Trophoblast cell (in vitro differentiated cells and primary cell): ENCODE measurements at regions not wholly inside any gene's neighbourhood (a gene's known extent, or its start where the extent isn't known, plus 50 kb on each side); places are given as distances from the start of the nearest gene placed in this dataset.

Experiments used
- DNase-seq, 2 donors: peaks; one replicate each; pipeline ENCODE4 v3.0.0-alpha.2; 2016
- H2AFZ ChIP-seq: 2 replicates; pipeline ENCODE4 v1.6.1; 2013; ENCODE audit warnings: low read length, moderate library complexity, mild to moderate bottlenecking; ENCODE audit not compliant: insufficient read depth, poor library complexity
- H2AK5ac ChIP-seq: 2 replicates; pipeline ENCODE4 v1.6.1; 2013; ENCODE audit warnings: mild to moderate bottlenecking, low read length
- H2BK120ac ChIP-seq: 2 replicates; pipeline ENCODE4 v1.6.1; 2013; ENCODE audit warnings: low read length, mild to moderate bottlenecking, moderate library complexity; ENCODE audit not compliant: insufficient read depth, poor library complexity
- H2BK12ac ChIP-seq: 2 replicates; pipeline ENCODE4 v1.6.1; 2013; ENCODE audit warnings: mild to moderate bottlenecking, low read length, moderate library complexity
- H2BK5ac ChIP-seq: 2 replicates; pipeline ENCODE4 v1.6.1; 2013; ENCODE audit warnings: low read length, low read depth, moderate library complexity, mild to moderate bottlenecking; ENCODE audit not compliant: poor library complexity
- H3K14ac ChIP-seq: 2 replicates; pipeline ENCODE4 v1.6.1; 2013; ENCODE audit warnings: mild to moderate bottlenecking, low read length
- H3K18ac ChIP-seq: 2 replicates; pipeline ENCODE4 v1.6.1; 2013; ENCODE audit warnings: mild to moderate bottlenecking, low read length
- H3K23ac ChIP-seq: 2 replicates; pipeline ENCODE4 v1.6.1; 2013; ENCODE audit warnings: low read length
- H3K27ac ChIP-seq: 2 replicates; pipeline ENCODE4 v1.5.1; 2013; ENCODE audit warnings: low read depth, mild to moderate bottlenecking, inconsistent platforms, low read length, moderate library complexity
- H3K27me3 ChIP-seq: 2 replicates; pipeline ENCODE4 v1.6.1; 2013; ENCODE audit warnings: inconsistent platforms, mild to moderate bottlenecking, low read length, moderate library complexity; ENCODE audit not compliant: insufficient read depth
- H3K36me3 ChIP-seq, 2 experiments: 1 replicate in 1 of 2; 2 replicates in 1 of 2; pipeline ENCODE4 v1.6.1; 2013; ENCODE audit warnings: low read length in 2 of 2, mild to moderate bottlenecking in 2 of 2, moderate library complexity in 1 of 2; ENCODE audit not compliant: insufficient read depth in 2 of 2, control insufficient read depth in 1 of 2
- H3K4ac ChIP-seq: 2 replicates; pipeline ENCODE4 v1.6.1; 2013; ENCODE audit warnings: low read depth, mild to moderate bottlenecking, low read length, moderate library complexity
- H3K4me1 ChIP-seq, 2 experiments: 1 replicate in 1 of 2; 2 replicates in 1 of 2; pipeline ENCODE4 v1.6.1; 2013; ENCODE audit warnings: low read length in 2 of 2, mild to moderate bottlenecking in 2 of 2, moderate library complexity in 1 of 2; ENCODE audit not compliant: insufficient read depth in 2 of 2, control insufficient read depth in 1 of 2
- H3K4me2 ChIP-seq: 2 replicates; pipeline ENCODE4 v1.6.1; 2013; ENCODE audit warnings: inconsistent platforms, mild to moderate bottlenecking, low read length, moderate library complexity
- H3K4me3 ChIP-seq: 2 replicates; pipeline ENCODE4 v1.5.1; 2013; ENCODE audit warnings: mild to moderate bottlenecking, low read depth, low read length, inconsistent platforms
- H3K79me1 ChIP-seq: one replicate; pipeline ENCODE4 v1.6.1; 2013; ENCODE audit warnings: low read length
- H3K79me2 ChIP-seq: 2 replicates; pipeline ENCODE4 v1.6.1; 2013; ENCODE audit warnings: low read length, mild to moderate bottlenecking; ENCODE audit not compliant: control insufficient read depth, insufficient read depth, poor library complexity
- H3K9ac ChIP-seq: 2 replicates; pipeline ENCODE4 v1.6.1; 2013; ENCODE audit warnings: mild to moderate bottlenecking, low read length
- H3K9me3 ChIP-seq: 2 replicates; pipeline ENCODE4 v1.6.1; 2013; ENCODE audit warnings: low read depth, mild to moderate bottlenecking, control low read depth, inconsistent platforms, low read length; ENCODE audit not compliant: insufficient read depth
- H4K12ac ChIP-seq: 2 replicates; pipeline ENCODE4 v1.6.1; 2013; ENCODE audit warnings: low read depth, mild to moderate bottlenecking, low read length, moderate library complexity
- H4K8ac ChIP-seq: 2 replicates; pipeline ENCODE4 v1.6.1; 2013; ENCODE audit warnings: low read depth, mild to moderate bottlenecking, low read length, moderate library complexity
- H4K91ac ChIP-seq: one replicate; pipeline ENCODE4 v1.6.1; 2013; ENCODE audit warnings: low read depth, mild to moderate bottlenecking, low read length, moderate library complexity
- WGBS: extraction: QIAGEN DNeasy Blood & Tissue Kit; methylation state at CpG from one replicate; pipeline ENCODE4 v1.1.7; 2013; ENCODE audit warnings: missing lambda C conversion rate; ENCODE audit not compliant: insufficient read length, insufficient coverage; ENCODE audit errors: extremely low coverage; 5-methylcytosine and 5-hydroxymethylcytosine counted together

DNA sequence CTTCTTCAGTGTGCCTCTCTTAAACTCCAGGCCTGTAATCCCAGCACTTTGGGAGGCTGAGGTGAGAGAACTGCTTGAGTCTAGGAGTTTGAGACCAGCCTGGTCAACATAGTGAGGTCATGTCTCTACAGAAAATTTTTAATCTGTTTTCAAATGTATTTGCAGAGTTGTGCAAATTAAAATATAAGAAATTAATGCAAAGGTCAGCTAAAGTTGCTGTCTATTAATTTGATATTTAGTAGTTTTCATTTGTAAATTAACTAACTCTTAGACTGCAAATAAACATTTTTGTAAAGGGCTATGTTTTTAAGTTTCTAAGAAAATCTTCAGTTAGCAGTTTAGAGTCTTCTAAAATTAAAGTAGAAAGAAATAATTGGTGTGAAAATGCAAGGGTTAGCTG, 99.9 kb upstream of the TJP1 start:
- no peak overlapping the region for H3K23ac ChIP-seq
- peaks cover 13% of the 10 kb centered on the region for H3K79me1 ChIP-seq
- peaks cover 20 to 29% of the 10 kb centered on the region in 2 experiments for H3K4me1 ChIP-seq
- DNase-seq, result no peak
- H4K12ac ChIP-seq, result no peak overlapping the region
- H4K91ac ChIP-seq, result peak overlapping the region; percentile 39
- no peaks in the 10 kb centered on the region for H3K79me2 ChIP-seq
- no peak overlapping the region for H3K18ac ChIP-seq
- no peak overlapping the region for H3K4ac ChIP-seq
- H2BK5ac ChIP-seq, result no peak overlapping the region
- no peak overlapping the region for H3K9ac ChIP-seq
- no peak overlapping the region for H3K27ac ChIP-seq
- H2AK5ac ChIP-seq, result no peak overlapping the region
- no peaks in the 10 kb centered on the region for H3K27me3 ChIP-seq
- H2BK120ac ChIP-seq, result no peak overlapping the region
- H3K4me2 ChIP-seq, result no peak overlapping the region
- no peak overlapping the region for H4K8ac ChIP-seq
- peak overlapping the region; percentile 54 for H2BK12ac ChIP-seq
- H3K36me3 ChIP-seq, result no peaks in the 10 kb centered on the region
- H3K14ac ChIP-seq, result no peak overlapping the region
- H3K4me3 ChIP-seq, result no peak overlapping the region
- H3K9me3 ChIP-seq, result no peaks in the 10 kb centered on the region
- no peak overlapping the region for H2AFZ ChIP-seq

DNA sequence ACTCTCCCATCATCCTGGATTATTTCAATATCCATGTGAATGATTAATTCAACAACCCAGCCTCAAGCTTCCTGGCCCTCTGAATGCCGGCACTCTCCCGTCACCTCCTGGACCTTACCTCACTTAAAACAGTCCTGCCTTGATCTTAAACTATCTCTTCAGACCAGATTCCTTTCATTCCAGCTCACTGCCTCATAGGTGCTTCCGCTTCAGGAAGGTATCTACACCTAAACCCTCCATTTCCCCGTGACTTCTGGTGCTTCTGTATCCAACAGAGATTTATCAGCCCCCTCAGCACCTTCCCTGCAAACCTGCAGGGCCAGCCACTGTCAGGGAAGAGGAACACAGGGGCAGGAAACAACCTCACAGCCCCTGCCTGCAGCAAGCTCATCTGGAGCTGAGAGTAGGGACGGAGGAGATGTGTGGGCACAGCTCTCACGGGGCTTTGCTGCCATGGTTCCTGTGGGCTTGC, 98.9 kb upstream of the TJP1 start:
- H3K9ac ChIP-seq, result no peak overlapping the region
- no peak overlapping the region for H3K4ac ChIP-seq
- no peak overlapping the region for H2AK5ac ChIP-seq
- H3K14ac ChIP-seq, result no peak overlapping the region
- no peak overlapping the region for H2BK120ac ChIP-seq
- H3K4me3 ChIP-seq, result peak overlapping the region; percentile 37
- H2AFZ ChIP-seq, result peak overlapping the region; percentile 26
- H3K27ac ChIP-seq, result peak overlapping the region; percentile 89
- no peaks in the 10 kb centered on the region for H3K79me2 ChIP-seq
- H3K27me3 ChIP-seq, result no peaks in the 10 kb centered on the region
- no peak overlapping the region for H3K23ac ChIP-seq
- H4K12ac ChIP-seq, result no peak overlapping the region
- peak; percentile 83 to 93 for DNase-seq
- H3K4me1 ChIP-seq, result peaks cover 20 to 29% of the 10 kb centered on the region in 2 experiments
- peak overlapping the region; percentile 64 for H2BK5ac ChIP-seq
- no peaks in the 10 kb centered on the region for H3K36me3 ChIP-seq
- H4K91ac ChIP-seq, result peak overlapping the region; percentile 58
- no peak overlapping the region for H3K18ac ChIP-seq
- peaks cover 13% of the 10 kb centered on the region for H3K79me1 ChIP-seq
- H2BK12ac ChIP-seq, result peak overlapping the region; percentile 19
- no peaks in the 10 kb centered on the region for H3K9me3 ChIP-seq
- WGBS, result no CpG with 5 or more reads among the region's 6 CpGs
- H4K8ac ChIP-seq, result peak overlapping the region; percentile 61
- peak overlapping the region; percentile 44 for H3K4me2 ChIP-seq

DNA sequence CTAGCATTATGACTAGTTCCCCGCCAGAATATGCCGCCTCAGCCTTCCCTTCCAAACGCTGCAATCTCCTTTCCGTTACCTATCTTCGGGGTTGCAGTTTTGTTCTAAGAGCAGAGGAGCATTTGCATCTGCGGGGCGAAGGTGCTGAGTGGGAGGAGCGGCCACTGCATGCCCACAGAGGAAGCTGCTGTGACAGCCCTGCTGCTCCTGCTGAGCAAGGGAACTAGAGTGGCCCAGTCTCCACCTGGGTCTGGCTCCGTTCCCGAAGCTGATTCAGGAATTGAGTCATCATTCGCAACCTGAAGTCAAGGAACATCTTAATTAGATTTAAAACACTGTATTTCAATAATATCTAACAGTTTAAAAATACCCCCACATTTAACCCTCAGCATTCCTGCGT, 98.2 kb upstream of the TJP1 start:
- Histone ChIP-seq H4K12ac (no peak overlapping the region), H2BK120ac (peak overlapping the region; percentile 44), H4K91ac (no peak overlapping the region), H3K27ac (peak overlapping the region; percentile 50), H2AFZ (no peak overlapping the region), H3K36me3 (no peaks in the 10 kb centered on the region), H3K4ac (no peak overlapping the region), H3K4me2 (no peak overlapping the region), H3K14ac (no peak overlapping the region), H3K79me1 (peaks cover 13% of the 10 kb centered on the region), H4K8ac (no peak overlapping the region), H3K23ac (no peak overlapping the region), H3K4me3 (no peak overlapping the region), H2BK5ac (peak overlapping the region; percentile 47), H3K18ac (no peak overlapping the region), H3K9me3 (no peaks in the 10 kb centered on the region), H3K4me1 (peaks cover 20 to 28% of the 10 kb centered on the region in 2 experiments), H2AK5ac (no peak overlapping the region), H3K9ac (no peak overlapping the region), H2BK12ac (no peak overlapping the region), H3K27me3 (no peaks in the 10 kb centered on the region), H3K79me2 (no peaks in the 10 kb centered on the region)
- peak; percentile 43 to 63 for DNase-seq
- no CpG with 5 or more reads among the region's 12 CpGs for WGBS

- WGBS, result no CpG with 5 or more reads among the region's 2 CpGs
- Histone ChIP-seq H3K36me3 (no peaks in the 10 kb centered on the region), H3K79me1 (peaks cover 7% of the 10 kb centered on the region), H4K91ac (peak overlapping the region; percentile 64), H4K8ac (no peak overlapping the region), H2AFZ (no peak overlapping the region), H3K9ac (no peak overlapping the region), H3K4me2 (no peak overlapping the region), H3K23ac (no peak overlapping the region), H3K27ac (no peak overlapping the region), H2BK5ac (no peak overlapping the region), H3K9me3 (no peaks in the 10 kb centered on the region), H2BK120ac (no peak overlapping the region), H3K14ac (no peak overlapping the region), H3K4me3 (no peak overlapping the region), H3K27me3 (no peaks in the 10 kb centered on the region), H3K18ac (no peak overlapping the region), H2BK12ac (peak overlapping the region; percentile 33), H3K4ac (no peak overlapping the region), H2AK5ac (peak overlapping the region; percentile 49), H3K4me1 (peaks cover 13 to 19% of the 10 kb centered on the region in 2 experiments), H4K12ac (no peak overlapping the region), H3K79me2 (no peaks in the 10 kb centered on the region)
- DNase-seq, result no peak
Measured at GRCh38 chr15:29919380-29919881, 97.2 kb upstream of the TJP1 start.
